Sigmoid colon (tissue), 6 donors: ENCODE measurements at regions not wholly inside any gene's neighbourhood (a gene's known extent, or its start where the extent isn't known, plus 50 kb on each side); places are given as distances from the start of the nearest gene placed in this dataset.
"Not testable (repeated sequence)": the region's sequence is repeated elsewhere in the genome, so short reads cannot be mapped to it uniquely, and the experiment has no call there.

Source experiments
- DNase-seq: peaks from one replicate; pipeline ENCODE4 v3.0.0-alpha.2; 2019
- H3K27ac ChIP-seq, 4 donors: fragments of 200-600 bp; sonication (generic); one replicate each; pipeline ENCODE4 v1.5.1; 2016 to 2019; ENCODE audit warnings: mild to moderate bottlenecking in 1 of 4
- H3K27me3 ChIP-seq, 3 donors: fragments of 200-600 bp; sonication (generic); one replicate each; pipeline ENCODE4 v1.5.1; 2019; ENCODE audit warnings: mild to moderate bottlenecking in 1 of 3
- H3K36me3 ChIP-seq, 4 donors: fragments of 200-600 bp; sonication (generic); one replicate each; pipeline ENCODE4 v1.5.1; 2016 to 2019
- H3K4me1 ChIP-seq, 4 donors: fragments of 200-600 bp; sonication (generic); one replicate each; pipeline ENCODE4 v1.5.1; 2017 to 2019
- H3K4me3 ChIP-seq, 4 donors: fragments of 200-600 bp; sonication (generic); one replicate each; pipeline ENCODE4 v1.5.1; 2017 to 2019; ENCODE audit warnings: mild to moderate bottlenecking in 2 of 4, moderate library complexity in 1 of 4
- H3K9me3 ChIP-seq, 4 donors: fragments of 200-600 bp in 3 of 4; sonication (generic) in 3 of 4; one replicate each; pipeline versions ENCODE4 v1.5.1 to v1.6.1; 2013 to 2019
- EP300 ChIP-seq, 4 donors: sonication (generic); formaldehyde crosslinking; IDR thresholded peaks; one replicate each; pipeline ENCODE4 v1.6.1; 2017; ENCODE audit warnings: antibody characterized with exemption in 4 of 4
- POLR2A ChIP-seq, 2 donors: fragments of 450-650 bp; IDR thresholded peaks; one replicate each; pipeline ENCODE4 v1.6.1; 2016; ENCODE audit warnings: antibody characterized with exemption in 2 of 2, mild to moderate bottlenecking in 2 of 2, moderate library complexity in 2 of 2
- POLR2AphosphoS5 ChIP-seq, 4 donors: sonication (generic); formaldehyde crosslinking; IDR thresholded peaks; one replicate each; pipeline ENCODE4 v1.6.1; 2017; ENCODE audit warnings: antibody characterized with exemption in 4 of 4
- WGBS, 2 donors: extraction: QIAGEN DNeasy Blood & Tissue Kit; methylation state at CpG; one replicate each; pipeline ENCODE4 v1.1.7; 2013; 5-methylcytosine and 5-hydroxymethylcytosine counted together
- intact Hi-C: fragments of 100-400 bp; cut with DNase I; formaldehyde crosslinking; loops from one replicate; pipeline ENCODE4 v1.15.1; 2023
- TF ChIP-seq, protein P1 (sequence below), 4 experiments: fragments of 450-650 bp in 3 of 4; fragments of 200-600 bp in 1 of 4; IDR thresholded peaks; one replicate each; pipeline ENCODE4 v1.5.1; 2016 to 2019; ENCODE audit warnings: antibody characterized with exemption in 4 of 4, mild to moderate bottlenecking in 3 of 4, moderate library complexity in 2 of 4
- donor health status: healthy with polysubstance abuse.
- donor health status: healthy.

GRCh38 chr10:16011548-16011947 lies 151.2 kb upstream of the MINDY3 start:
- Histone ChIP-seq H3K4me1 (no peaks in the 10 kb centered on the region), H3K27me3 (no peaks in the 10 kb centered on the region), H3K9me3 (no peaks in the 10 kb centered on the region), H3K27ac (no peak overlapping the region), H3K4me3 (no peak overlapping the region), H3K36me3 (no peaks in the 10 kb centered on the region)
- no peak for DNase-seq
- intact Hi-C loops: no loop called here
- TF ChIP-seq POLR2A (IDR thresholded peaks at IDR 0.05) (no peak), EP300 (IDR thresholded peaks at IDR 0.05) (no peak), POLR2AphosphoS5 (IDR thresholded peaks at IDR 0.05) (no peak)
- TF ChIP-seq, protein P1, sequence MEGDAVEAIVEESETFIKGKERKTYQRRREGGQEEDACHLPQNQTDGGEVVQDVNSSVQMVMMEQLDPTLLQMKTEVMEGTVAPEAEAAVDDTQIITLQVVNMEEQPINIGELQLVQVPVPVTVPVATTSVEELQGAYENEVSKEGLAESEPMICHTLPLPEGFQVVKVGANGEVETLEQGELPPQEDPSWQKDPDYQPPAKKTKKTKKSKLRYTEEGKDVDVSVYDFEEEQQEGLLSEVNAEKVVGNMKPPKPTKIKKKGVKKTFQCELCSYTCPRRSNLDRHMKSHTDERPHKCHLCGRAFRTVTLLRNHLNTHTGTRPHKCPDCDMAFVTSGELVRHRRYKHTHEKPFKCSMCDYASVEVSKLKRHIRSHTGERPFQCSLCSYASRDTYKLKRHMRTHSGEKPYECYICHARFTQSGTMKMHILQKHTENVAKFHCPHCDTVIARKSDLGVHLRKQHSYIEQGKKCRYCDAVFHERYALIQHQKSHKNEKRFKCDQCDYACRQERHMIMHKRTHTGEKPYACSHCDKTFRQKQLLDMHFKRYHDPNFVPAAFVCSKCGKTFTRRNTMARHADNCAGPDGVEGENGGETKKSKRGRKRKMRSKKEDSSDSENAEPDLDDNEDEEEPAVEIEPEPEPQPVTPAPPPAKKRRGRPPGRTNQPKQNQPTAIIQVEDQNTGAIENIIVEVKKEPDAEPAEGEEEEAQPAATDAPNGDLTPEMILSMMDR (IDR thresholded peaks at IDR 0.05): no peak

- no peak overlapping the region for H3K4me3 ChIP-seq
- TF ChIP-seq EP300 (IDR thresholded peaks at IDR 0.05) (no peak), POLR2A (IDR thresholded peaks at IDR 0.05) (no peak), POLR2AphosphoS5 (IDR thresholded peaks at IDR 0.05) (no peak)
- TF ChIP-seq, protein P1 (IDR thresholded peaks at IDR 0.05): no peak
- intact Hi-C loops: no loop called here
- 58 to 75% methylated on average over 3 of the region's 3 CpGs for WGBS, 2 donors
- no peaks in the 10 kb centered on the region for H3K4me1 ChIP-seq
- H3K9me3 ChIP-seq: no peaks in the 10 kb centered on the region
- no peaks in the 10 kb centered on the region for H3K36me3 ChIP-seq
- H3K27me3 ChIP-seq: no peaks in the 10 kb centered on the region
- H3K27ac ChIP-seq: no peak overlapping the region
- DNase-seq: no peak
Observed at GRCh38 chr10:16014469-16014868, 154.2 kb upstream of the MINDY3 start.

DNA sequence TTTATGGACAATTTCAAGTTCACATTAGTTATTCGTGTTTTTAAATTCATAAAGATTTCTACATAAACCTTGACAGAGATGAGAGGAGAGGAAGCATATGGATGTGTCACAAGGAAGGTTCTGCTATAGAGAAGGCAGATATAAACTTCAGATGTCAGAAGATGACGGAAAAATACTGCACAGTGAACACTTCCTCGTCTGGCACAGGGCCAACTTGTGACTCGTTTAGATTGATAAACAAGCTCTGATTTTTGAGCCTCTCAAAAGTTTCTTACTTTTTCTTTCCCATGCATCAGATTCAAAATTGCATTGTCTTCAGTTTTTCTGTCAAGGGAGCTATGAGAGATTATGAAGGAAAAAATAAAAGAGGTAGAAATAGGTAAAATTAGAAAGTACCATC lies 156.4 kb upstream of the MINDY3 start:
- intact Hi-C loops: no loop called here
- Histone ChIP-seq H3K4me1 (no peaks in the 10 kb centered on the region), H3K27me3 (no peaks in the 10 kb centered on the region), H3K4me3 (no peak overlapping the region), H3K9me3 (peaks cover 0 to 3% (median 0%) of the 10 kb centered on the region in 4 donors), H3K27ac (no peak overlapping the region), H3K36me3 (no peaks in the 10 kb centered on the region)
- DNase-seq: no peak
- WGBS, 2 donors: 56 to 66% methylated on average over 4 of the region's 4 CpGs
- TF ChIP-seq, protein P1 (IDR thresholded peaks at IDR 0.05): no peak
- TF ChIP-seq POLR2AphosphoS5 (IDR thresholded peaks at IDR 0.05): no peak
- TF ChIP-seq EP300 (IDR thresholded peaks at IDR 0.05): no peak
- TF ChIP-seq POLR2A (IDR thresholded peaks at IDR 0.05): no peak

DNA sequence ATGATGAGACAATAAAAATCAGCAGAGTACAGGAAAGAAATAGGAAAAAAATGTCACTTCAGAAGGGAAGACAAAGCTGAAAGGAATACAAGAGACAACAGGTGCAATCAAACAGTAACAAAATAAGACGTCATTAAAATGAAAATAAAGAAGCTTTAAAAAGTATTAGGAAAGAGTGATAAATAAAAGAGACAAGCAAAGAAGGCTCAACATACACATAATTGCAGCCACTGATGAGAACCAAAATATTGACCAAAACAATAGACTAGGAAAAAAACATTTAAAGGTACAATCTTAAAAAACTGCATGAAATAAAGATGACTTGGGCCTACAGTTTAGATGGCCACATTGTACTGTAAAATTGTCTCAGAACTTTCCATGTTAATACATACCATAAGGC lies 160.5 kb upstream of the MINDY3 start:
- H3K4me3 ChIP-seq: no peak overlapping the region
- H3K27me3 ChIP-seq: no peaks in the 10 kb centered on the region
- WGBS, 2 donors: 0 to 93% methylated on average over 1 of the region's 1 CpG
- no peaks in the 10 kb centered on the region for H3K36me3 ChIP-seq
- no peak for DNase-seq
- H3K9me3 ChIP-seq: peaks cover 0 to 3% (median 0%) of the 10 kb centered on the region in 4 donors
- TF ChIP-seq, protein P1 (IDR thresholded peaks at IDR 0.05): no peak
- TF ChIP-seq POLR2AphosphoS5 (IDR thresholded peaks at IDR 0.05) (no peak), POLR2A (IDR thresholded peaks at IDR 0.05) (no peak), EP300 (IDR thresholded peaks at IDR 0.05) (no peak)
- H3K27ac ChIP-seq: no peak overlapping the region
- H3K4me1 ChIP-seq: no peaks in the 10 kb centered on the region
- intact Hi-C loops: no loop called here

GRCh38 chr10:16026832-16027231 lies 166.5 kb upstream of the MINDY3 start:
- H3K27me3 ChIP-seq, H3K9me3 ChIP-seq, H3K36me3 ChIP-seq, DNase-seq, H3K4me3 ChIP-seq, H3K27ac ChIP-seq, intact Hi-C loops, H3K4me1 ChIP-seq: not testable (repeated sequence)
- WGBS, 2 donors: 84 to 90% methylated on average over 14 of the region's 14 CpGs
